IMR-90 (cell line): ENCODE measurements at regions not wholly inside any gene's neighbourhood (a gene's known extent, or its start where the extent isn't known, plus 50 kb on each side); places are given as distances from the start of the nearest gene placed in this dataset.

Experiments used
- ATAC-seq: fragments of 200-7000 bp; cut with Tn5 transposase; 2 replicates; pipeline ENCODE4 v1.9.1; 2020; ENCODE audit warnings: low read depth, mild to moderate bottlenecking, moderate library complexity
- BruUV-seq: library from RNA; stranded (reverse); fragments of 400-500 nt; replicated peaks from 2 replicates; lab custom pipeline; 2021; lab: Mats Ljungman, UMichigan
- CTCF ChIA-PET: fragments of 300-600 bp; formaldehyde crosslinking; extraction: SDS; loops from one replicate; lab custom pipeline; 2021; ENCODE audit warnings: antibody characterized with exemption; lab: Yijun Ruan, JAX
- POLR2A ChIA-PET: fragments of 300-600 bp; sonication (Branson Sonifier 250); formaldehyde crosslinking; loops from one replicate; lab custom pipeline; 2022; ENCODE audit warnings: antibody characterized with exemption; ENCODE audit not compliant: unreplicated experiment; lab: Charles Lee
- DNase-seq: peaks from one replicate; pipeline ENCODE4 v3.0.0; 2013
- H2AFZ ChIP-seq: replicated peaks from 2 replicates; pipeline ENCODE3; 2013; ENCODE audit warnings: low read length, mild to moderate bottlenecking; ENCODE audit not compliant: poor library complexity
- H2AK5ac ChIP-seq: 2 replicates; pipeline ENCODE4 v1.6.1; 2013; ENCODE audit warnings: low read depth, low read length, inconsistent platforms
- H2AK9ac ChIP-seq: replicated peaks from 2 replicates; pipeline ENCODE3; 2013; ENCODE audit warnings: mild to moderate bottlenecking, low read depth, low read length, moderate library complexity; ENCODE audit not compliant: poor library complexity
- H2BK120ac ChIP-seq: 2 replicates; pipeline ENCODE4 v1.6.1; 2013; ENCODE audit warnings: low read depth, low read length, inconsistent platforms
- H2BK15ac ChIP-seq: 3 replicates; pipeline ENCODE4 v1.6.1; 2013; ENCODE audit warnings: low read depth, low read length, inconsistent platforms
- H2BK20ac ChIP-seq: 2 replicates; pipeline ENCODE4 v1.6.1; 2013; ENCODE audit warnings: low read depth, mild to moderate bottlenecking, inconsistent platforms, low read length, moderate library complexity
- H2BK5ac ChIP-seq: 2 replicates; pipeline ENCODE4 v1.6.1; 2013; ENCODE audit warnings: mild to moderate bottlenecking, low read depth, low read length, inconsistent platforms; ENCODE audit not compliant: poor library complexity, severe bottlenecking
- H3K14ac ChIP-seq: replicated peaks from 2 replicates; pipeline ENCODE4 v1.6.1; 2013; ENCODE audit warnings: low read depth, low read length, inconsistent platforms
- H3K18ac ChIP-seq: 2 replicates; pipeline ENCODE4 v1.6.1; 2013; ENCODE audit warnings: low read depth, low read length, control low read depth
- H3K23ac ChIP-seq: 2 replicates; pipeline ENCODE4 v1.6.1; 2013; ENCODE audit warnings: low read depth, low read length, inconsistent platforms
- H3K27ac ChIP-seq: 2 replicates; pipeline ENCODE4 v1.5.1; 2013; ENCODE audit warnings: mild to moderate bottlenecking, control low read depth, low read length; ENCODE audit not compliant: insufficient read depth
- H3K27me3 ChIP-seq: 2 replicates; pipeline ENCODE4 v1.6.1; 2013; ENCODE audit warnings: low read length; ENCODE audit not compliant: control insufficient read depth, insufficient read depth
- H3K36me3 ChIP-seq: 2 replicates; pipeline ENCODE4 v1.6.1; 2013; ENCODE audit warnings: low read length, mixed read lengths; ENCODE audit not compliant: control insufficient read depth, insufficient read depth
- H3K4ac ChIP-seq: 2 replicates; pipeline ENCODE4 v1.6.1; 2013; ENCODE audit warnings: low read depth, low read length, inconsistent platforms
- H3K4me1 ChIP-seq: 2 replicates; pipeline ENCODE4 v1.6.1; 2013; ENCODE audit warnings: low read length, mixed read lengths; ENCODE audit not compliant: control insufficient read depth, insufficient read depth
- H3K4me2 ChIP-seq: 2 replicates; pipeline ENCODE4 v1.6.1; 2013; ENCODE audit warnings: low read depth, mild to moderate bottlenecking, control low read depth, low read length, moderate library complexity
- H3K4me3 ChIP-seq: 2 replicates; pipeline ENCODE4 v1.5.1; 2013; ENCODE audit warnings: low read depth, mild to moderate bottlenecking, control low read depth, low read length, moderate library complexity; ENCODE audit not compliant: insufficient read depth
- H3K56ac ChIP-seq: 2 replicates; pipeline ENCODE4 v1.6.1; 2013; ENCODE audit warnings: low read length, inconsistent platforms; ENCODE audit not compliant: insufficient read depth; ENCODE audit errors: extremely low read depth
- H3K79me1 ChIP-seq, 2 experiments: 2 replicates each; pipeline ENCODE4 v1.6.1; 2013; ENCODE audit warnings: low read length in 2 of 2, inconsistent platforms in 1 of 2, low read depth in 1 of 2
- H3K9ac ChIP-seq: 2 replicates; pipeline ENCODE4 v1.6.1; 2013; ENCODE audit warnings: low read depth, low read length, control low read depth
- H3K9me1 ChIP-seq: 2 replicates; pipeline ENCODE4 v1.6.1; 2013; ENCODE audit warnings: low read length, inconsistent platforms; ENCODE audit not compliant: insufficient read depth
- H3K9me3 ChIP-seq: 2 replicates; pipeline ENCODE4 v1.6.1; 2013; ENCODE audit warnings: low read length; ENCODE audit not compliant: control insufficient read depth, insufficient read depth
- H4K20me1 ChIP-seq: 2 replicates; pipeline ENCODE4 v1.6.1; 2013; ENCODE audit warnings: low read length, inconsistent platforms; ENCODE audit not compliant: insufficient read depth
- H4K5ac ChIP-seq: 2 replicates; pipeline ENCODE4 v1.6.1; 2013; ENCODE audit warnings: mild to moderate bottlenecking, low read depth, low read length, control low read depth
- H4K8ac ChIP-seq, 2 experiments: 2 replicates each; pipeline ENCODE4 v1.6.1; 2013; ENCODE audit warnings: low read depth in 2 of 2, low read length in 2 of 2, control low read depth in 1 of 2, inconsistent platforms in 1 of 2
- H4K91ac ChIP-seq: 2 replicates; pipeline ENCODE4 v1.6.1; 2013; ENCODE audit warnings: low read depth, low read length, inconsistent platforms; ENCODE audit not compliant: insufficient read depth
- POLR2A ChIP-seq: IDR thresholded peaks from 2 replicates; pipeline ENCODE4 v1.6.1; 2012; ENCODE audit warnings: mild to moderate bottlenecking, low read depth, low read length
- RAD21 ChIP-seq: IDR thresholded peaks from 2 replicates; pipeline ENCODE4 v1.6.1; 2012; ENCODE audit warnings: low read length, improper control_type of control experiment
- WGBS, 2 experiments: methylation state at CpG; one replicate each; pipeline versions ENCODE4 v1.1.5 to v1.1.7; 2013; ENCODE audit warnings: missing lambda C conversion rate in 2 of 2; ENCODE audit not compliant: insufficient read length in 1 of 2; ENCODE audit errors: extremely low coverage in 2 of 2; 5-methylcytosine and 5-hydroxymethylcytosine counted together
- dilution Hi-C: fragments of 300-500 bp; cut with HindIII; formaldehyde crosslinking; loops from one replicate; pipeline ENCODE4 v1.14.3; 2018; ENCODE audit warnings: low sequenced_read_pairs; ENCODE audit not compliant: unreplicated experiment
- in situ Hi-C: fragments of 300-500 bp; cut with MboI; formaldehyde crosslinking; loops from 3 replicates; pipeline ENCODE4 v1.14.3; 2019; ENCODE audit warnings: low sequenced_read_pairs, inconsistent platforms, mixed read lengths
- intact Hi-C: fragments of 100-400 bp; cut with micrococcal nuclease; formaldehyde crosslinking; loops from 2 replicates; pipeline ENCODE4 v1.10.0; 2022

DNA sequence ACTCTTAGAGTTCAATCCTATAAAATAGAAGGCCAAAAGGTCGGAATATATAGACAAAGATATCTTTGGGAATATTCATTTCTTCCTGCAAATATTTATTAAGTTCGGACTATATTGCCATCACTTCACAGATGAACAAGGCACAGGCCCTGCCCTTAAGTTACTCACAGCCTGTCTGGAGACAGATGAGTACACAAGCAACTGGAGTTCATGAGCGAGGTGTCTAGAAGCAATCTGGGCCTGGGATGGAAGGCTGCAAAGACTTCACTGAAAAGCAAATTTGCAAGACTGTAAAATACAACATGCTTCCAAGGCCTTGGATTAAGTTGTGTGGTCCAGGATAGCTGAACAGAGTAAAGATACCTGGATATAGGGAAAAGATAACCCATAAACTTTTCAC, 56.7 kb upstream of the CEP85L start:
- dilution Hi-C loops = no loop called here
- in situ Hi-C loops = no loop called here
- POLR2A ChIA-PET = interaction anchor here (0.6 kb wide), 2 partner anchors 31 to 51 kb away, joined by 3 to 15 read pairs; no protein-coding TSS in a partner anchor

More for the DNA sequence above, 56.7 kb upstream of the CEP85L start:
- H3K79me1 ChIP-seq = peaks cover 0 to 8% of the 10 kb centered on the region in 2 experiments; a peak in 1 of 4 replicates
- DNase-seq (peak; percentile 54), ATAC-seq (no peak)
- H2AK5ac ChIP-seq = peak overlapping the region; percentile 52; the same call in 1 of the 2 replicates
- peak overlapping the region; percentile 13; the same call in 1 of the 2 replicates for H3K18ac ChIP-seq
- H3K4ac ChIP-seq = peak overlapping the region; percentile 61; the same call in 1 of the 2 replicates
- H2BK5ac ChIP-seq = peak overlapping the region; percentile 71
- peak overlapping the region; percentile 75 for H2BK120ac ChIP-seq
- no peak overlapping the region for H3K4me3 ChIP-seq
- H3K56ac ChIP-seq = no peak overlapping the region
- H2BK15ac ChIP-seq = peak overlapping the region; percentile 37; the same call in 1 of the 3 replicates
- H3K14ac ChIP-seq = peak overlapping the region; percentile 87
- H2AK9ac ChIP-seq = no peak overlapping the region
- WGBS, 2 experiments = no CpG with 5 or more reads among the region's 3 CpGs
- H3K4me2 ChIP-seq = peak overlapping the region; percentile 32; the same call in 1 of the 2 replicates
- no peaks in the 10 kb centered on the region for H3K36me3 ChIP-seq
- no peak overlapping the region for H3K9ac ChIP-seq
- H3K9me1 ChIP-seq = peaks cover 8% of the 10 kb centered on the region; the same call in 1 of the 2 replicates
- H4K8ac ChIP-seq = peak overlapping the region in 1 of 2 experiments; percentile 38; a peak in 1 of 4 replicates
- H3K27ac ChIP-seq = peak overlapping the region; percentile 30; the same call in 1 of the 2 replicates
- CTCF ChIA-PET = interaction anchor here (0.5 kb wide), 1 partner anchor 92 kb away, joined by 4 read pairs; no protein-coding TSS in a partner anchor
- H3K23ac ChIP-seq = 0 out of 2 replicates have a peak overlapping the region, but pooled peaks have one; percentile 62
- H3K27me3 ChIP-seq = no peaks in the 10 kb centered on the region
- H3K9me3 ChIP-seq = no peaks in the 10 kb centered on the region
- H2AFZ ChIP-seq = peak overlapping the region; percentile 46
- H3K4me1 ChIP-seq = peaks cover 10% of the 10 kb centered on the region
- H2BK20ac ChIP-seq = peak overlapping the region; percentile 78; the same call in 1 of the 2 replicates
- BruUV-seq = no TSS peak
- no peaks in the 10 kb centered on the region for H4K20me1 ChIP-seq
- intact Hi-C loops = loop anchor here (5.0 kb wide), 2 partner anchors 41 to 69 kb away; no protein-coding TSS in a partner anchor
- TF ChIP-seq RAD21 (no peak), POLR2A (0 out of 2 replicates have a peak, but pooled peaks have one; percentile 16)
- H4K5ac ChIP-seq = peak overlapping the region; percentile 2; the same call in 1 of the 2 replicates
- H4K91ac ChIP-seq = peak overlapping the region; percentile 58
